Stimulated activated CD8-positive, alpha-beta memory T cell treated with anti-CD3 and anti-CD28 coated beads, Interleukin-7, amount 100 ng/mL, for 1 hour (primary cell): ENCODE measurements at regions not wholly inside any gene's neighbourhood (a gene's known extent, or its start where the extent isn't known, plus 50 kb on each side); places are given as distances from the start of the nearest gene placed in this dataset.

ENCODE experiments used
- DNase-seq, 2 donors: peaks; one replicate each; pipeline ENCODE4 v3.0.0-alpha.2; 2020; ENCODE audit warnings: low read depth in 2 of 2

DNA sequence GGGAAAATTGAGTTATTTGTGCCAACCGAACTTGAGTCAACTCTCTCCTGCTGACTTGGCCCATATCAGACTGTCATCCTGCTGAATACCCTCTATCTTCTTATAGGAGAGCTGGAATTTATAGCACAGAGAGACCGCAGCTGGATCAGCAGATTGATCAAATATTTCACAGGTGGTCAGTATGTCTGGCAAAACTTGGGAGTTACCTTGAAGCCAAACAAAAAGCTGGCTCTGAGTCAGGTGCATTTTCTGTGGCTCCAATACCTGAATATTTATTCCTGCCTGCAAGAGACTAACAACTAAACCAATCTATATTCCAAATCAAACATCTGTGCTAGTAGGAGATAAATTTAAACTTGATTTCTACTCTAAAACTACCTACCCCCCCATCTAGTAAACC is 752.1 kb upstream of the ALCAM start:
- DNase-seq = no peak

GRCh38 chr3:104628185-104628789 is 738.4 kb upstream of the ALCAM start:
- no peak for DNase-seq

- no peak for DNase-seq
Observed at GRCh38 chr3:104629038-104629437, 737.7 kb upstream of the ALCAM start.

DNA sequence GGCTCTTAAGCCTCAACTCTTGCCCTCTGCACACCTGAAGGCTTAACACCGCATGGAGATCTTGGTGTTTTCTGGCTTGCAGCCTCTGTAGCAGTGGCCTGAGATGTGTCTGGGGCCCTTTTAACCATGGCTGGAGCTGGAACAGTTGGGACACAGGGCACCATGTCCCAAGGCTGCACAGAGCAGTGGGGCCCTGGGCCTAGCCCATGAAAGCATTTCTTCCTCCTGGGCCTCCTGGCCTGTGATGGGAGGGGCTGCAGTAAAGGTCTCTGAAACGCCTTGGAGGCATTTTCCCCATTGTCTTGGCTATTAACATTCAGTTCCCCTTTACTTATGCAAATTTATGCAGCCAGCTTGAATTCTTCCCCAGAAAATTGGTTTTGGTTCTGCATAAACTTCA is 735.5 kb upstream of the ALCAM start:
- DNase-seq = no peak

GRCh38 chr3:104632521-104632920 is 734.2 kb upstream of the ALCAM start:
- no peak for DNase-seq

GRCh38 chr3:104632947-104633346 is 733.8 kb upstream of the ALCAM start:
- no peak for DNase-seq

DNA sequence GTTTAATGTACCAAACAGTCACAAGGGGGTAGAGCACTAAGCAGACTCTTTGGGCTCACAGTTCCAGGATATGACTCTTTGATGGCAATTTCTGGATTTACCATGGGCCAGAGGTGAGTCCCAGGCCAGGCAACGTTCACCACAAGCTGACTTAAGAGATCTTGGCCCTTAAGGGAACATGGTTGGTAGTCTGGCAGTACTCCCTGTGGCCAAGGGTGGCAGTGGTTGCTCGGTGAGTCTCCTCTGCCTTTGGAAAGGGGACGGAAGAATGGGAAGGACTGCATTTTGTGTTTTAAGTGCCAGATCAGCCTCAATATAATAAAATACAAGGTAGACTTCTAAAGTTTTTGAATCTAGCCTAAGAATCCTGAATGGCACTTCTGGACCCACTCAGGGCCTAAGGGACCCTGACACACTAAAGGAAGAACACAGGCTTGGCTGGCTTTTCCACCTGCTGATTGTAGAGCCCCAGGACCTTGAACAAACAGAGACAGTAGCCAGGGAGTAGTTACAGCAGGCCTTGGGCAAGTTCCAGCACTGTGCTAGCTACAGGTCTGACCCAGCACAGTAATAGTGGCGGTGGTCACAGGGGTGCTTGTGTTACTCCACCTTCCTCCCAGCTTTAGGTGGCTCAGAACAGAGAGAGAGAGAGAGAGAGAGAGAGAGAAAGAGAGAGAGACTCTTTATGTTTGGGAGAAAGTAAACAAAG is 730.7 kb upstream of the ALCAM start:
- no peak for DNase-seq

GRCh38 chr3:104642827-104643226 is 723.9 kb upstream of the ALCAM start:
- DNase-seq = no peak

DNA sequence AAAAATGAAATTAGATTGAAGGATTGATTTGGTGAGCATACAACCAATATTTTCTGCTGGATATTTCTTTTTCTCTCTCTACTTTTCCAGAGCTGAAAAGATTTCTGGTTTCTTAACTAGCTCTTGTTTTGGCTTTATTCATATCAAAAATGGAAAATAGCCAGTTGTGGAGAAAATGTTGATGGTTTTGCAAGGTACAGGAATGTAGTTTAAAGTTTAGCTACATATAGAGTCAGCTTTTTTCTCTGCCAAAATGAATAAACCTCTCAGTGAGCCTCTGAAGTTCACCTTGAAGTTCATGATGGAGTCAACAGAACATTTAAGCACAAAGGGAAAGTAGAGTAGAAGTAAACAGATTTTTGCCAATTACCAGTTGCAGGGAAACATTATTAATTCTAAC is 720.5 kb upstream of the ALCAM start:
- DNase-seq = no peak

- DNase-seq = no peak
Observed at GRCh38 chr3:104648823-104649222, 717.9 kb upstream of the ALCAM start.

- DNase-seq = no peak
Observed at GRCh38 chr3:104669083-104669482, 697.6 kb upstream of the ALCAM start.

DNA sequence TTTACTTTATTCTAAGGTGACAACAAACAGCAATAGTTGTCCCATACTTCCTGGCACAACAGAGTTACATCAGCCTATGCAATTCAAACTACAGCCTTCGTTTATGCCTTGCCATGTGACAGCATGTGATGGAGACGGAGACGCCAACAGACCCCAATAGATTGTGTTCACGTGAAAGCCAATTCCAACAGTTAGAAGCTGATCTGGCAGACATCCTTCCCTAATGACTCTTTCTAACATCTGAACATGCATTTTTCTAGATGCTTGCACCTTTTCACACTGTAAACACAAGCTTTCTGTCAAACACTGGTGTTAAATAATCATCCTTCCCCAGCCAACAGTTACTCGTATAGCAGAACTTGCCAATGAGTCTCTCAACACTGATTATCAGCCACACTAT is 694.4 kb upstream of the ALCAM start:
- DNase-seq = no peak

DNA sequence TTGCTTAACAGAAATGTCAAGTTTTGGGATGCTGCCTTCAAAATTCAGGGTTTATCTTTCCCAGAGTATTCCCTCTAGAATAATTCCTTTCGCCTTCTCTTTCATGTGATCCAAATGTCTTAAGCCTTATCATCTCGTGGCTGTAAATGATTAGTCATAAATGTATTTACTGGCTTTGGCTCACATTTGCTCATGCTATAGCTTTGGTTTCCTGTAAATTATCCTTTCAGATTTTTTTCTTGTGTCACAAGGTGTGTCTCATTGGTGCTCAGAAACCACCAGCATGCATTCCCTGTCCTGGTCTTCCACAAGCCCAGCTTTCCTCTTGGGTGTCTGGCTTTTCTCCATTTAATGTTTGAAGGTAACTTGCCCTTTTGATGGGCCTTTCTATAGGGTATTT is 692.7 kb upstream of the ALCAM start:
- no peak for DNase-seq

- no peak for DNase-seq
Observed at GRCh38 chr3:104676241-104676640, 690.5 kb upstream of the ALCAM start.

DNA sequence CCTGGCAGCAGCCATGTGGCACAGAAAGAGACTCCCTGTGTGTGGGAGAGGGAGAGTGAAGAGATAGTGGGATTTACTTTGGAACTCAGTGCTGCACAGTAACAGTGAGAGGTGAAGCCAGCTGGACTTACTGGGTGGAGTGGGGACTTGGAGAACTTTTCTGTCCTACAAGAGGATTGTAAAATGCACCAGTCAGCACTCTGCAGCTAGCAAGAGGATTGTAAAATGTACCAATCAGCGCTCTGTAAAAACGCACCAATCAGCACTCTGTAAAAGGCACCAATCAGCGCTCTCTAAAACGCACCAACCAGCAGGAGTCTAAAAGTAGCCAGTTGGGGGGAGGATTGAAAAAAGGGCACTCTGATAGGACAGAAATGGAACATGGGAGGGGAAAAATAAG is 688.8 kb upstream of the ALCAM start:
- no peak for DNase-seq

DNA sequence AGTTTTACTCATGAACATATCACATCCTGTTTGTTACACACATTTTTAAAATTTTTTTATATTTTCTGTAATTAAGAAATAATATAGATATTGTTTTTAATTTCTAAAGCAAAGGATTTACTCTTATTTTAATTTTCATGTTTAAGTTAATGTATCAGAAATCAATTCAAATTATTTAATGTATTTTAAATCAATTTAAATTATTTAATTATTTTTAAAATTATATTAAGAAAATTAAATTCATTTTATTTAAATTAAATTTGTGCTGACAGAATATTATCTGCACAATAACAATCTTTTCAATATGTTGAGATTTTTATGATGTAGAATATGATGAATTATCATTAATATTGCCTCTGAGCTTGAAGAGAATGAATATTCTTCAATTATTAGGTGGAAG is 681.2 kb upstream of the ALCAM start:
- DNase-seq = no peak

DNA sequence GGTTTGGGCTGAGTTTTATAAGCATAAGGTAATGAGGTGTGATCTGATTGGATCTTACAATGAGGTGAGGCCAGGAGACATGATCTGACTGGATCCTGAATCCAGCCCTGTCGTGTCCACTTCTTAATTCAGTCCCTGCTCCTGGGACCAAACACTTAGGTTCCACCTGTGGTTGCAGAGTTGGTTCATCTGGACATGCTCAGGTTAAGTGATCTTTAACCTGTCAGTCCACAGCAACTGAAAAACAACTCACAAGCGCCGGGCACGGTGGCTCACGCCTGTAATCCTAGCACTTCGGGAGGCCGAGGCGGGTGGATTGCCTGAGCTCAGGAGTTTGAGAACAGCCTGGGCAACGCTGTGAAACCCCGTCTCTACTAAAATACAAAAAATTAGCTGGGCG is 679.3 kb upstream of the ALCAM start:
- DNase-seq = no peak

- DNase-seq = no peak
Observed at GRCh38 chr3:104696470-104696869, 670.2 kb upstream of the ALCAM start.

- DNase-seq = no peak
Observed at GRCh38 chr3:104711406-104711805, 655.3 kb upstream of the ALCAM start.

- DNase-seq = no peak
Observed at GRCh38 chr3:104715972-104716371, 650.7 kb upstream of the ALCAM start.

- DNase-seq = no peak
Observed at GRCh38 chr3:104717828-104718196, 648.9 kb upstream of the ALCAM start.

DNA sequence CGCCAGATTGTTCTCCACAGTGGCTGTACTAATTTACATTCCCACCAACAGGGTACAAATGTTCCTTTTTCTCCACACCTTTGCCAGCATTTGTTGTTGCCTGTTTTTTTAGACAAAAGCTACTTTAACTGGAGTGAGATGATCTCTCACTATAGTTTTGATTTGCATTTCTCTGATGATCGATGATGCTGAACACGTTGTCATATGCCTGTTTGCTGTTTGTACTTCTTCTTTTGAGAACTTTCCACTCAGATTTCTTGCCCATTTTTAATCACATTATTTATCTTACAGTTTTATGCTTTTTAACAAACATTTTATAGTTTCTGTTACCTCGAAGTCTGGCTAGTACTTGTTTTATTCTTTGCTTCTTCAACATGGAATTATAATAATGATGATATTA is 643.7 kb upstream of the ALCAM start:
- no peak for DNase-seq

- DNase-seq = no peak
Observed at GRCh38 chr3:104731074-104731473, 635.6 kb upstream of the ALCAM start.

GRCh38 chr3:104734627-104735026 is 632.1 kb upstream of the ALCAM start:
- DNase-seq = no peak
